Activated B cell treated with CpG ODN at 0.5 μM for 24 hours (primary cell): ENCODE measurements at regions not wholly inside any gene's neighbourhood (a gene's known extent, or its start where the extent isn't known, plus 50 kb on each side); places are given as distances from the start of the nearest gene placed in this dataset.

Source experiments
- ATAC-seq: fragments of 200-7000 bp; cut with Tn5 transposase; one replicate; pipeline ENCODE4 v1.10.0; 2021; ENCODE audit warnings: low read depth, mild to moderate bottlenecking, moderate library complexity
- CTCF ChIA-PET: fragments of 350-600 bp; sonication (Branson Sonifier 250); formaldehyde crosslinking; loops from one replicate; lab custom pipeline; 2021; ENCODE audit warnings: antibody characterized with exemption; lab: Charles Lee
- POLR2A ChIA-PET: fragments of 350-600 bp; sonication (Branson Sonifier 250); formaldehyde crosslinking; loops from one replicate; lab custom pipeline; 2021; ENCODE audit warnings: antibody characterized with exemption; lab: Charles Lee
- DNase-seq: peaks from one replicate; pipeline ENCODE4 v3.0.0; 2022
- H3K27ac Mint-ChIP-seq: one replicate; pipeline ENCODE4 v1.8.0; 2020; ENCODE audit warnings: mixed read lengths
- H3K27me3 Mint-ChIP-seq: one replicate; pipeline ENCODE4 v1.8.0; 2021; ENCODE audit warnings: mixed read lengths
- H3K36me3 Mint-ChIP-seq: one replicate; pipeline ENCODE4 v1.8.0; 2021; ENCODE audit warnings: low read depth, mixed read lengths
- H3K4me1 Mint-ChIP-seq: one replicate; pipeline ENCODE4 v1.8.0; 2021; ENCODE audit warnings: mixed read lengths
- H3K4me3 Mint-ChIP-seq: one replicate; pipeline ENCODE4 v1.8.0; 2020; ENCODE audit warnings: mild to moderate bottlenecking, mixed read lengths
- H3K9me3 Mint-ChIP-seq: one replicate; pipeline ENCODE4 v1.8.0; 2020; ENCODE audit warnings: mixed read lengths
- CTCF ChIP-seq: fragments of 200-600 bp; IDR thresholded peaks from one replicate; pipeline ENCODE4 v1.8.0; 2022; ENCODE audit warnings: antibody characterized with exemption, mild to moderate bottlenecking
- intact Hi-C: fragments of 100-400 bp; cut with micrococcal nuclease; formaldehyde crosslinking; loops from one replicate; pipeline ENCODE4 v1.15.1; 2024

GRCh38 chr21:16750926-16751325 lies 761.9 kb upstream of the CXADR start:
- DNase-seq (no peak), ATAC-seq (no peak)
- H3K27ac Mint-ChIP-seq, result no peak overlapping the region
- H3K4me3 Mint-ChIP-seq, result no peak overlapping the region
- ChIA-PET CTCF (no interaction called here), POLR2A (no interaction called here)
- intact Hi-C loops, result no loop called here
- no peak for TF ChIP-seq CTCF
- H3K36me3 Mint-ChIP-seq, result no peaks in the 10 kb centered on the region
- H3K27me3 Mint-ChIP-seq, result no peaks in the 10 kb centered on the region
- no peaks in the 10 kb centered on the region for H3K4me1 Mint-ChIP-seq
- peaks cover 8% of the 10 kb centered on the region for H3K9me3 Mint-ChIP-seq

- TF ChIP-seq CTCF, result no peak
- intact Hi-C loops, result no loop called here
- DNase-seq, result no peak
- ChIA-PET CTCF (no interaction called here), POLR2A (no interaction called here)
- peaks cover 8% of the 10 kb centered on the region for H3K9me3 Mint-ChIP-seq
- H3K36me3 Mint-ChIP-seq, result no peaks in the 10 kb centered on the region
- H3K4me3 Mint-ChIP-seq, result no peak overlapping the region
- no peaks in the 10 kb centered on the region for H3K4me1 Mint-ChIP-seq
- no peaks in the 10 kb centered on the region for H3K27me3 Mint-ChIP-seq
- ATAC-seq, result no peak
- no peak overlapping the region for H3K27ac Mint-ChIP-seq
These were observed 761.0 kb upstream of the CXADR start for GRCh38 chr21:16751695-16752474.

- TF ChIP-seq CTCF, result no peak
- no peak for DNase-seq
- Mint-ChIP-seq H3K27me3 (no peaks in the 10 kb centered on the region), H3K27ac (no peak overlapping the region), H3K4me3 (no peak overlapping the region), H3K36me3 (no peaks in the 10 kb centered on the region), H3K4me1 (no peaks in the 10 kb centered on the region), H3K9me3 (peaks cover 8% of the 10 kb centered on the region)
- intact Hi-C loops, result no loop called here
- POLR2A ChIA-PET, result no interaction called here
- CTCF ChIA-PET, result no interaction called here
- no peak for ATAC-seq
These were observed 760.4 kb upstream of the CXADR start for GRCh38 chr21:16752475-16752857.

GRCh38 chr21:16755061-16755460 lies 757.8 kb upstream of the CXADR start:
- ATAC-seq (no peak), DNase-seq (no peak)
- no peak for TF ChIP-seq CTCF
- Mint-ChIP-seq H3K36me3 (no peaks in the 10 kb centered on the region), H3K4me1 (no peaks in the 10 kb centered on the region), H3K27ac (no peak overlapping the region), H3K27me3 (no peaks in the 10 kb centered on the region), H3K9me3 (peaks cover 3% of the 10 kb centered on the region), H3K4me3 (no peak overlapping the region)
- ChIA-PET POLR2A (no interaction called here), CTCF (no interaction called here)
- intact Hi-C loops, result no loop called here

GRCh38 chr21:16767201-16767600 lies 745.6 kb upstream of the CXADR start:
- ChIA-PET POLR2A (no interaction called here), CTCF (no interaction called here)
- TF ChIP-seq CTCF, result no peak
- Mint-ChIP-seq H3K4me1 (no peaks in the 10 kb centered on the region), H3K36me3 (no peaks in the 10 kb centered on the region), H3K4me3 (no peak overlapping the region), H3K27me3 (no peaks in the 10 kb centered on the region), H3K27ac (no peak overlapping the region), H3K9me3 (peaks cover 5% of the 10 kb centered on the region)
- DNase-seq (no peak), ATAC-seq (no peak)
- intact Hi-C loops, result no loop called here
